PC-3 (cell line): ENCODE measurements at regions not wholly inside any gene's neighbourhood (a gene's known extent, or its start where the extent isn't known, plus 50 kb on each side); places are given as distances from the start of the nearest gene placed in this dataset.

ENCODE experiments used
- ATAC-seq: fragments of 200-7000 bp; cut with Tn5 transposase; 2 replicates; pipeline ENCODE4 v1.9.1; 2020; ENCODE audit warnings: mild to moderate bottlenecking, moderate library complexity
- BruUV-seq: library from RNA; stranded (reverse); fragments of 400-500 nt; replicated peaks from 2 replicates; lab custom pipeline; 2021; lab: Mats Ljungman, UMichigan
- CTCF ChIA-PET: fragments of 300-600 bp; sonication (Branson Sonifier 250); formaldehyde crosslinking; loops from one replicate; lab custom pipeline; 2022; ENCODE audit warnings: antibody characterized with exemption; lab: Charles Lee
- POLR2A ChIA-PET: fragments of 300-600 bp; sonication (Branson Sonifier 250); formaldehyde crosslinking; loops from one replicate; lab custom pipeline; 2022; ENCODE audit warnings: antibody characterized with exemption; ENCODE audit not compliant: unreplicated experiment; lab: Charles Lee
- DNase-seq: peaks from one replicate; pipeline ENCODE4 v3.0.0-alpha.2; 2015
- H2AFZ ChIP-seq: fragments of 300-600 bp; sonication (generic); 2 replicates; pipeline ENCODE4 v1.6.0; 2016; ENCODE audit warnings: antibody characterized with exemption, low read length
- H3F3A ChIP-seq: fragments of 300-600 bp; sonication (generic); one replicate; pipeline ENCODE4 v1.6.0; 2017; ENCODE audit warnings: antibody characterized with exemption, low read length, control low read depth, mild to moderate bottlenecking; ENCODE audit not compliant: unreplicated experiment
- H3K27ac ChIP-seq: fragments of 300-600 bp; sonication (generic); 2 replicates; pipeline ENCODE4 v1.5.1; 2016; ENCODE audit warnings: mild to moderate bottlenecking, low read length
- H3K27me3 ChIP-seq: fragments of 300-600 bp; sonication (generic); 2 replicates; pipeline ENCODE4 v1.6.1; 2016; ENCODE audit warnings: low read length, mixed read lengths
- H3K36me3 ChIP-seq: fragments of 300-600 bp; sonication (generic); 2 replicates; pipeline ENCODE4 v1.6.1; 2016; ENCODE audit warnings: low read depth, mixed run types, low read length, mixed read lengths
- H3K4me1 ChIP-seq: fragments of 300-600 bp; sonication (generic); 2 replicates; pipeline ENCODE4 v1.5.1; 2016; ENCODE audit warnings: low read length; ENCODE audit not compliant: insufficient read depth
- H3K4me2 ChIP-seq: fragments of 300-600 bp; sonication (generic); 2 replicates; pipeline ENCODE4 v1.6.0; 2016; ENCODE audit warnings: low read length
- H3K4me3 ChIP-seq: fragments of 300-600 bp; sonication (generic); 2 replicates; pipeline ENCODE4 v1.5.1; 2016; ENCODE audit warnings: mild to moderate bottlenecking, low read length, mixed read lengths
- H3K79me2 ChIP-seq: fragments of 300-600 bp; sonication (generic); 2 replicates; pipeline ENCODE4 v1.6.1; 2017; ENCODE audit warnings: low read length, mixed read lengths
- H3K9ac ChIP-seq: fragments of 300-600 bp; sonication (generic); 2 replicates; pipeline ENCODE4 v1.6.0; 2016; ENCODE audit warnings: mild to moderate bottlenecking, low read length
- H3K9me2 ChIP-seq: fragments of 300-600 bp; sonication (generic); replicated peaks from 2 replicates; pipeline ENCODE4 v1.6.1; 2016; ENCODE audit warnings: mixed run types, low read length, mixed read lengths
- H3K9me3 ChIP-seq: fragments of 300-600 bp; sonication (generic); 2 replicates; pipeline ENCODE4 v1.6.1; 2016; ENCODE audit warnings: low read length, mixed read lengths
- H4K20me1 ChIP-seq: fragments of 300-600 bp; sonication (generic); 2 replicates; pipeline ENCODE4 v1.6.1; 2016; ENCODE audit warnings: low read length, mixed read lengths
- CTCF ChIP-seq: fragments of 300-600 bp; sonication (generic); conservative IDR thresholded peaks from 2 replicates; pipeline ENCODE4 v1.5.1; 2017; ENCODE audit warnings: antibody characterized with exemption, low read depth, mild to moderate bottlenecking, low read length
- EZH2 ChIP-seq: fragments of 300-600 bp; sonication (generic); IDR thresholded peaks from one replicate; pipeline ENCODE4 v1.6.1; 2017; ENCODE audit warnings: antibody characterized with exemption, mild to moderate bottlenecking, low read length; ENCODE audit not compliant: unreplicated experiment
- EZH2phosphoT487 ChIP-seq: fragments of 300-600 bp; sonication (generic); IDR thresholded peaks from 2 replicates; pipeline ENCODE4 v1.6.1; 2018; ENCODE audit warnings: mild to moderate bottlenecking, antibody characterized with exemption, low read length, borderline replicate concordance
- intact Hi-C: fragments of 100-400 bp; cut with micrococcal nuclease; formaldehyde crosslinking; loops from 2 replicates; pipeline ENCODE4 v1.9.0; 2023

- Histone ChIP-seq H3K4me3 (no peak overlapping the region), H2AFZ (no peak overlapping the region), H3K36me3 (no peaks in the 10 kb centered on the region), H3K9me3 (no peaks in the 10 kb centered on the region), H4K20me1 (no peaks in the 10 kb centered on the region), H3K27me3 (no peaks in the 10 kb centered on the region), H3K9ac (no peak overlapping the region), H3K27ac (no peak overlapping the region), H3K4me2 (no peak overlapping the region), H3F3A (peaks cover 6% of the 10 kb centered on the region), H3K9me2 (no peaks in the 10 kb centered on the region), H3K79me2 (no peaks in the 10 kb centered on the region), H3K4me1 (peaks cover 40% of the 10 kb centered on the region)
- TF ChIP-seq EZH2, result no peak
- TF ChIP-seq CTCF, result no peak
- no peak for TF ChIP-seq EZH2phosphoT487
- intact Hi-C loops, result loop anchor here (5.0 kb wide), 1 partner anchor 50 kb away; no protein-coding TSS in a partner anchor
- POLR2A ChIA-PET, result interaction anchor here (0.6 kb wide), 1 partner anchor 114 kb away, joined by 3 read pairs; no protein-coding TSS in a partner anchor
- no peak for DNase-seq
- CTCF ChIA-PET, result no interaction called here
- ATAC-seq, result no peak
- BruUV-seq, result no TSS peak
These were observed 51.8 kb upstream of the STK38L start for GRCh38 chr12:27192118-27192802.

- DNase-seq (no peak), ATAC-seq (no peak)
- no peak overlapping the region for H3K4me3 ChIP-seq
- no peaks in the 10 kb centered on the region for H3K36me3 ChIP-seq
- H2AFZ ChIP-seq, result no peak overlapping the region
- POLR2A ChIA-PET, result no interaction called here
- no peak overlapping the region for H3K9ac ChIP-seq
- H3K27me3 ChIP-seq, result no peaks in the 10 kb centered on the region
- no peaks in the 10 kb centered on the region for H3K79me2 ChIP-seq
- H3K9me2 ChIP-seq, result no peaks in the 10 kb centered on the region
- no peak overlapping the region for H3K4me2 ChIP-seq
- no peak overlapping the region for H3K27ac ChIP-seq
- no peak for TF ChIP-seq EZH2phosphoT487
- TF ChIP-seq CTCF, result no peak
- TF ChIP-seq EZH2, result no peak
- no peaks in the 10 kb centered on the region for H3K9me3 ChIP-seq
- CTCF ChIA-PET, result interaction anchor here (0.6 kb wide), 1 partner anchor 83 kb away, joined by 11 read pairs; no protein-coding TSS in a partner anchor
- BruUV-seq, result no TSS peak
- no peaks in the 10 kb centered on the region for H4K20me1 ChIP-seq
- H3F3A ChIP-seq, result peaks cover 6% of the 10 kb centered on the region
- intact Hi-C loops, result loop anchor here (5.0 kb wide), 1 partner anchor 51 kb away; no protein-coding TSS in a partner anchor
- H3K4me1 ChIP-seq, result peaks cover 40% of the 10 kb centered on the region
These were observed 51.0 kb upstream of the STK38L start for GRCh38 chr12:27193106-27193505.
